NCI-H2107 treated with DMSO at 0.1 percent for 48 hours (cell line): ENCODE measurements at regions not wholly inside any gene's neighbourhood (a gene's known extent, or its start where the extent isn't known, plus 50 kb on each side); places are given as distances from the start of the nearest gene placed in this dataset.

Experiments used
- DNase-seq: peaks from one replicate; lab custom pipeline; 2025; ENCODE audit not compliant: unreplicated experiment; lab: John Stamatoyannopoulos, UW

DNA sequence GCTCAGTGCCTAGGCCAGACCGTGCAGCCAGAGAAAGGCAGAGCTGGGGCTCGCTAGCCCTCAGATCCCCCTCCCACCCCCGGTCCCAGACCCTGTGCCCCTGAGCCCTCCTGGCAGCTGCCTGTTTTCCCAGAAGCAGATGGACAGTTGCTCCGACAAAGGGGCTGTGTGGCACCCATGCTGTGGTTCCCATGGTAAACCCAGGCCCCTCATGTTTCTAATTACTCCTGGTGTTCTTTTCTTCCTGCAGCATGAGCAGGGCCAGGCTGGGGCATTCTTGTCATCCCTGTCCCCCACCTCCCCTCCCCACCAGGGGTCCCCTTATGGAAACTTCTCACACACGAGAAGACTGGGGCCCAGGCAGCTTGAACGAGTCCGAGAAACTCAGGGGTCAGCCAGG is 269.6 kb downstream of the HAUS1 start:
- no peak for DNase-seq

DNA sequence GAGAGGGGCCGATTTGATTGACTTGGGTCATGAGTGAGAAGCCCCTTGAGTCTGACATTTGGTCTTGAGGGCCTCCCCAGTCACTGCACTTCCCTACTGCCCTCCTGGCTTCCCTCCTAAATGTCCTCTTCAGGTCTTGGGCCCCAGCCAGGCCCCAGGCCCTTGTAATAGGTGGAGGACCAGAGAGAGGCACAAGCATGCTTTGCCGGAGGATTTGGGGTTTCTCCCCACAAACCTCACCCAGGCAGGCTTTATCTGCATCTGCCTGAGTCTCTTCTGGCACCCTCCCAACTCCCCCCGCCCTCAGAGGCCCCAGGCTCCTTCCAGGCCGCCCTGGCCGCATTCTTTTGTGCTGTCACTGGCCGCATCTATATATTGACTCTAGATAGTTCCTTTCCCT is 270.7 kb downstream of the HAUS1 start:
- DNase-seq, result no peak

DNA sequence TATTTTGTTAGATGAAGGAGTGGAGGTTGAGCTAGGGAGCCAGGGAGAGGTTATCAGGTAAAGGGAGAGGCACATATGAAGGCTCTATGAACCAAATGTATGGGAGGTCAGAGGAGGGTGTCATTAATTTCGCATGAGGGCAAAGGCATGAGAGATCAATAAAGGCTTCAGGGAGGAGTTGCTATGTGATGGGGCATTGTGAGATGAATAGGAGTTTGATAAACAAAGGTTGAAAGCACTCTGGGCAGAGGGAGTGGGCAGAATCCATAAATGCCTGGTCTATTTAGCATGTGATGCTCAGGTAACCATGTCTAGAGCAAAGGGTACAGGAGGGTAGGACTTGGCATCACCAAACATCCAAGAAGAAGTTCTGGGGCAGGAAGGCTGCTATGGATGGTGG is 273.4 kb downstream of the HAUS1 start:
- no peak for DNase-seq

DNA sequence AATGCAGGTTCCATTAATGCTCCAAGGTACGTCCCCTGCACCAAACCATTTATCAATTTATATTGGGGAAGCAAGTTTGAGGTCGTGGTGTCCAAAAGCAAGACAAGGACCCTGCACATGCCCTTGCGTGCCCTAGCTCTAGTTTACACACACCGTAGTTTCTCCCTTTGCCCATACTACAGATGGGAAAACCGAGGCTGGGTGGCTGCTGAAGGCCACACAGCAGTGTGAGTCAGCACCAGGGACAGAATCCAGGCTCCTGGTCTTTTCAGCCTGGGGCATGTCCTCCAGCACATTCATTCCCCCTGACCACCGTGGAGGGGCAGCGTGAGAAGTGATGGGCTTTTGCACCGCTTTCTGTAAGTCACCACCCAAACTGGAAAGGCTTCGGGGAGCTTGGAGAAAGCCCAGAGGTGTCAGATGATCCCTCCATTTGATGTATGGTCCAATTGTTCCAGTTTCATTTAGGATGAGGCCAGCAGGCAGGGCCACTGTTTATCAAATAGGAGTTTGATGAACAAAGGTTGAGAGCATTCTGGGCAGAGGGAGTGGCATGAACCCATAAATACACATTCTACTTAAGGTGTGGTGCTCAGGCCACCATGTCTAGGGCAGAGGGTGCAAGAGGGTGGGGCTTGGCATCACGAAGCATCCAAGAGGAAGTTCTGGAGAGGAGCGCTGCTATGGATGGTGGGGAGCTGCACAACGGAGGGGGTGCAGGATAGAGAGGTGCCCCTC is 274.1 kb downstream of the HAUS1 start:
- no peak for DNase-seq

DNA sequence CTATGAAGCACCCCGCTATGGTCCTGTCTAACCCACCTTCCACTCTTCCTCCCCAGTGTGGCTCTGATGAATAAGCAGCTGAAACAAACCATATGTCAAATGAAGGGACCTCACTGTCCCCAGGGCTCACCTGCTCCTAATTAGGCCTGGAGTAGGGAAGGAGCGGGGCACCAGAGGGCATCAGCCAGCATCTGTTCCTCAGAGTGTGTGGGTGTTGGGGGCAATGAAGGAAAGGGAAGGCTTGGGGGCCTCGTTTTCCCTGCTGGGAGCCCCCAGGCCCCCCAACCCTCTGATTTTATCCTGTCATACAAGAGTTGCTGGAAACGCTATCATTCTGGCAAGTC is 274.7 kb downstream of the HAUS1 start:
- DNase-seq, result no peak

DNA sequence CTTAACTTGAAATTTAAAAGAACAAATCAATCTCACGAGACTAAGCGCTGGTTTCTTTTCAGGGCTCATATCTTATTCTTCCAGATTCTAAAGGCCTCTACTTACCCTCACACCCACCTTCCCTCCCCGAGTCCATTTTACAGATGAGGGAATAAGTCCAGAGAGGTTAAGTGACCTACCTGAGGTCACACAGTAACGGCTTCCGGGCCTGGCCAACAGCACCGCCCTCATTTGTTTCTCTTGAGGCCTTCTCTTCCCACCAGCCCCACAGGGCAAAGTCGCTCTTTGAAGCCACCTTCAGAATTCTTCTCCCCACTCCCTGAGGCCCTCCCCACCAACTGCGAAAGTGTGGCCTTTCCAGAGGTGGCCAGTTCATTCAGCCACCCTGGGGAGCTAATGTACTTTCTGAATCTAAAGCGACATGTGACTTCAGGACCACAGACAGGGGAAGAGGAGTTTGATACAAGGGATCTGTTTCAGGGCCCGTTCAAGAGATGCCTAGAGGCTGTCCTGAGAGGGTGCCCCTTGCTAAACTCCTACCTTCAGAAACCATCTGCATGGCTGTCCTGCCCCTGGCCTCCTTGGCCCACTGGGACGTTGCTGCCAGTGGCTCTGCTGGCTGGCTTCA is 275.3 kb downstream of the HAUS1 start:
- DNase-seq, result no peak

DNA sequence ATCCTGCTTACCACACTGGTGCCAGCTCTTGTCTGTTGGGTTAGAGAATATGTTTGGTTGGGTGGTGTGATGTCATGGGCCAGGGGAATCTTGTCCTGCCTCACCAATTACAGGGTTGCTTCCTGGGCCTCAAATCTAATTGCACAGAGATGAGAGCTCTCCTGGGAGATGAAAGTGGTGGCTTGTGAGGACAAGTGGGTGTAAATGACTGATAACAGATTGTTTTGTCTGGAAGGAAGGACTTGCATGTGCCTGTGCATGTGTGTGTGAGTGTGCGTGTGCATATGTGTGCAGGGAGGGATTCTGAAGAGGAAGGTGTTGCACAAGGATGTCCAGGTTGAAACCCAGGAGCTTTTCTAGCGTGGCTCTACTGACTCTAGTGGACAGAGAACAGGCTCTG is 271.9 kb downstream of the LOXHD1 start:
- DNase-seq, result peak; percentile 74

DNA sequence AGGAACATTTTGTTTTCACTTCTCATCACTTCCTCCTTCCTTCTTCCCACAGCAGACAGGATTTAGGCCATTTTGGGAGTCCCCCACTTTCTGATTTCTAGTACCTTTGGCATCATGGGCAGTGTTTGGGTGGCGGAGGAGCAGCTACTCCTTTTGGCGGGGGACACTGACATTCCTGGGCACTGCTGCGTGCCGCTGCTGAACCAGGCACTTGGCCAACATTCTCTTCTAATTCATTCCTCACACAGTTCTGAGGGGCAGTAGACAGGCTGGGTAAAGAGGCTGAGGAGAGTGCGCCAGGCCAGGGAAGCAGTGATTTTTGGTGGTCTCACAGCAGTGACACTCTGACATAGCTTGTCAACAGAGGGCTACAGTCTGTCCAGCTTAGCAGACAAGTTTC is 270.2 kb downstream of the LOXHD1 start:
- no peak for DNase-seq

DNA sequence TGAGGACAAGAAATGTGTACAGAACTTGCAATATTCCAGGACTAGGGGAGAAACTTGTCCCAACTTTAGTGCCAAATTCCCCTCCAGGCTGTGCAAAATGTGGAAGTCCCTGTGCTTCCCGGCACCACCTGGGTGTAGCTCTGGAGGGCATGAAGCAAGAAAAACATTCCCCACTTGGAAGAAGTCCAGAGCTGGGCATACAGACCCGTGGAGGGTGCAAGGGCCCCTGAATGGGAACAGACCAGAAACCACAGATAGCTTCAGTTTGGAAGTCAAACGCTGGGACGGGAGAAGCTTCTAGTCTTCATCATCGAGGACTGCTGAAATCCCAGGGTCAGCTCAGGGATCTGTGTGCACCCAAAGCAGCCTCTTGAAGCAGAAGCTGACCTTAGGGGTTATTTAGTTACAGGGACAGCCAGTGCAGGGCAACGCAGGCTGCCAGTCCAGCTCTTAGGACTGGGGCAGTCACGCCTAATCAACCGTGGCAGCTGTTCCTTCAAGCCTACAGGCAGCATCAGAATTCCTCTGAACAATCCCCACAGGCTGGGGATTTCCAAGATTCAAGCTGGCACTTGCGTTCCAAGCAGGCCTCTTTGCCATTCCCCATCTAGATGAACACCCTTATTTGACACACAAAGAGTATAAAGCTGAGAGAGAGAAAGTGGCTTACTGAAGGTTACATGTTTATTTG is 269.4 kb downstream of the LOXHD1 start:
- DNase-seq, result no peak

DNA sequence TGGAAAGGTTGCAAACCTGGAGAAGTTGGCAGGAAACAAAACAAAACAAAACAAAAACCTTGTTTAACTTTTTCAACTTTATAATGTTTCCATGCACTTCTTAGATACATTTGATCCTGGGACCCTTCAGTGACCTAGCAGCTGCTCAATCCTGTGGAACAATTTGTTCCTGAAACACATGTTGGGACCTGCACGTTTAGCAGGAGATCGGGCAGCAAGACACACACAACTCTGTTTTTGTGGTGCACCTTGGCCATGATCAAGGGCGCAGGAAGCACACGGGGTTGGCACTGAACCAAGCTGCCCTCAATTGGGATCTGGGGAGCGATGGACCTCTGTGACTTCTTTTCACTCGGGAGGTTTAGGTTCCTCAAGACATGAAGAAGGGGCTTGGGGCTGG is 268.7 kb downstream of the LOXHD1 start:
- no peak for DNase-seq

DNA sequence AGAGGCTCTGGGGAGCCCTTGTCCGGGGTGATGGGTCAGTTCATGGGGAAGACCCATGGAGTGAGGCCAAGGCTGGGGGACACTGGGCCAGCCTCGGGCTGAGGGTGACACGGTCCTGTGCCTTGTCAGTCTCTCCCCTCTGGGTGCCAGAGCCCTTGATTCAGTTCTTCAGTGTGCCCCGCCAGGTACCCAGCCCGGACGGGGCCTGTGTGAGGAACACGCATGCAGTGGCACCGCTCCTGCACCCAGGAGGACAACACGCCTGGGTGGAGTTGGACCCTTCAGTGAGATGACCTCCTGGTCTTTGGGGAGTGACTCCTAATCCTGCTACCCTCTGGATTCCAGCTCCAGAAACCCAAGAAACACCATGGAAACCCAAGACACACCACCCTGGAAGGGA is 264.4 kb downstream of the LOXHD1 start:
- no peak for DNase-seq

DNA sequence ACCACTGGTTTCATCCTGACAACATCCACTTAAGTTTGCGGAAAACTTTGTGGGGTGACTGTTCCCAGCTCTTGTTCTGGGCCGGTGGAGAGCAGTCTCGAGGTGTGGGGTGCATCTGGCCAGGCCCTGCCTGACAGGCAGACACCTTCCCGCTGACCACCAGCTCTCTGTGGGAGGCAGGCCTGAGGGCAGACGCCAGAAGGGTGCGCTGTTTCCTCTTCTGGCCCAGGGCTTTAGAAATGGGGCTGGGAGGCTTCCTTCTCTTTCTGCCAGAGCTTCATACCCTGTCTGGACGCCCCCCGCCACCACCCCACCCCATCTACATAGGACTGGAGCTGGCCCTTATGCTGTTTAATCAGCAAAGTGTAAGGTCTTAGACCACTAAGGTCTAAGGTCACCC is 263.8 kb downstream of the LOXHD1 start:
- no peak for DNase-seq

DNA sequence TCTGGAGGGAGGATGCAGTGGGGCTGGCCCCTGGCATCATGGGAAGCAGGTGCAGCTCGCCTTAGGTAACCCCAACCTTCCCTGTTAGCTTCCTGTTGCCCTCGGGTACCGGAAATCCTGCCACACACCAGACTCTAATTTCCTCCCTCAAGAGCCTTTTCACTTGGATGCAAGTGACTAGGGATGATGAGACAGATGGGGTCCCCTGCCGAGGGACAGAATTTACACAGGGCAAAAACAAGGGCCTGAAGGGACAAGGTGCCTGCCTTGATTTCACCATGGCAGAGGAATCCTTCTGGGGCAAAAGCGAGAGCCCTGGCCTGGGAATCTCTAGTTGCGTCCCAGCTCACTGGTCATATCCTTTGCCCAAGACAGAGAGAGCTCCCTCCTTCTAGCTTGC is 263.1 kb downstream of the LOXHD1 start:
- DNase-seq, result no peak

DNA sequence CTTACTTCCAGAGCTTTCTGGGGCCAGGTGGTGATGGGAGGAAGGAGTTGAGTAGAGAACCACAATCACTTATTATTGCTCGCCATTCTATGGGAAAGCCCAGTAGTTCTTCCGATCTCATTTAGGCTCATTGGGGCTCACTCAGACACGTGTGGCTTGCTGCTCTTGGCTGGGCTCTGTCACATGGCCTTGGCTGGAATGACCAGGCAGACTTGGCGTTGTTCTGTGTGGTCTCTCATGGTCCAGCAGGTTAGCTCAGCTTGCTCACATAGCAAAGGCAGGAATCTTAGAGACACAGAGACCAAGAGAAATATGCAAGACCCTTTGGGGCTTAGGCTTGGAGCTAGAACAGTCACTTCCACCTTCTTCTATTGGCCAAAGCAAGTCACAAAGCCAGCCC is 261.2 kb downstream of the LOXHD1 start:
- no peak for DNase-seq

DNA sequence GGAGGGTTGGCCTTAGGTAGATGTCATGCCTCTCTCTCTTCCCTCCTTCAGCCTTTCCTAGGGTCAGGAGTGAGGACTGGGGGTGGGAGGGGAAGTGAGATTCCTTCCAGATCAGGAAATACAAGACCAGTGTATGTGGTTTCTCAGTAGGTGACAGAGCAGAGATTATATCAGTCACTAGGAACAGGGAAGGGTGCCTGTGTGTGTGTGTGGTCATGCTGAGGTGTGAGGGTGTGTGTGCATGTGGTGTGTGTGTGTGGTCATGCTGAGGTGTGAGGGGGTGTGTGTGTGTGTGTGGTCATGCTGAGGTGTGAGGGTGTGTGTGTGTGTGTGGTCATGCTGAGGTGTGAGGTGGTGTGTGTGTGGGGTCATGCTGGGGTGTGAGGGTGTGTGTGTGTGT is 259.8 kb downstream of the LOXHD1 start:
- no peak for DNase-seq

DNA sequence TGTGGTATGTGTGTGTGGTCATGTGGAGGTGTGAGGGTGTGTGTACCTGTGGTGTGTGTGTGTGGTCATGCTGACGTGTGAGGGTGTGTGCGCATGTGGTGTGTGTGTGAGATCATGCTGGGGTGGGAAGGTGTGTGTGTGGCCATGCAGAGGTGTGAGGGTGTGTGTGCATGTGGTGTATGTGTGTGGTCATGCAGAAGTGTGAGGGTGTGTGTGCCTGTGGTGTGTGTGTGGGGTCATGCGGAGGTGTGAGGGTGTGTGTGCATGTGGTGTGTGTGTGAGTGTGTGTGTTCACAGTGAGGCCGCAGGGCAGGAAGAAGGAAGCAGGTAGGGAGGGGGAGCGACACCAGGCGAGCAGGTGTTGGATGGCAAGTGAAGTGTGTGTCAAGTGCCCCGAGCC is 259.0 kb downstream of the LOXHD1 start:
- DNase-seq, result peak; percentile 24

DNA sequence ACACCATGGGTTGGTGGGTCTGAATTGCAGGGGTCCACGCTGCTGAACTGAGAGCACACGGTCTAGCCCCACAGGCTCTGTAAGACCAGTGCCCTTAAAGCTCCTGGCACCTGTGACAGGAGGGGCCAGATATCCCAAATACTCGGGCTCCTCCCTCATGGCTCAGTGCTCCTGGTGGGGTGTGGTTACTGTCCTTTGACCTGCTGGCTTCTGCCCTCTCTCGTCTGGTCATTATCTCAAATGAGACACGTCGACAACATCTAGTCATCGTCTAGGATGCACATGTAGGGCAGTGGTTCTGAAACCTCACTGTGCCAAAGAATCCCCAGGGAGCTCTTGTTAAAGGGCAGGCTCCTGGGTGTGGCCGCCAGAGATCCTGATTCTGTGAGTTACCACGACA is 258.4 kb downstream of the LOXHD1 start:
- no peak for DNase-seq

DNA sequence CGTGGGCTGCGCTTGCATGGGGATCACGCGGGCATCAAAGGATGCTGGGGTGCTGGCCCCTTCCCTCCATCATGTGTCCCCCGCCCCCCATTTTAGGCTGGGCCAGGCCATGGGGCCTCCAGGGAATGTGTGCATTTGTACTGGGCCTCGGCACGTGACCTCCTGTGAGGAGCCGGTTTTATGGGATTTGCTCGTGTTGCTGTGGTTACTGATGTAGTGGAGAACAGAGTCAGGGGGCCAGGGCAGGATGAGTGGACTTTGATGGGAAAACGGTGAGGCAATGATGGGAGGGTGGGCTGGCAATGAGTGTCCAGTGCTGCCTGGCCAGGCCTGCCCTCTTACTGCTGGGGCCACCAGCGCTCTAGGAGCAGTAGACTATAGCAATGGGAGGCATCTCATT is 257.7 kb downstream of the LOXHD1 start:
- DNase-seq, result no peak

DNA sequence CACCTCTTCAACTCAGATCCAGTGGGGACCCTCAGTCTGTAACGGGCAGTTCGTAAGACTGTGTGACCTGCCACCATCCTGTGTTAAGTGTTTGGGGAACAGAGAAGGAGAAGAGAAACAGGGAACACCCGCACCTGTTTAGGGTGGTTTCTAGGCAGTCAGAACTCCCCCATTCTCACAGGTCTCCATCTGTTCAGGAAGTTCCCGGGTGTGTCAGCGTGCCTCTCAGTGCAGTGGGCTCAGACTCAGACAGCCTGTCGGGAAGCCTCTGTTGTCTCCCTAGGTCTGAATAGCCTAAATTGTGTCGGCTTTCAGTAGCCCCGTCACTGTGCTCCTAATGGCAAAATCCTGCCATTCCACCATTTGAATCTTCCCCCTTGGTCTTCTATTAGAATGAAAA is 256.6 kb downstream of the LOXHD1 start:
- no peak for DNase-seq

DNA sequence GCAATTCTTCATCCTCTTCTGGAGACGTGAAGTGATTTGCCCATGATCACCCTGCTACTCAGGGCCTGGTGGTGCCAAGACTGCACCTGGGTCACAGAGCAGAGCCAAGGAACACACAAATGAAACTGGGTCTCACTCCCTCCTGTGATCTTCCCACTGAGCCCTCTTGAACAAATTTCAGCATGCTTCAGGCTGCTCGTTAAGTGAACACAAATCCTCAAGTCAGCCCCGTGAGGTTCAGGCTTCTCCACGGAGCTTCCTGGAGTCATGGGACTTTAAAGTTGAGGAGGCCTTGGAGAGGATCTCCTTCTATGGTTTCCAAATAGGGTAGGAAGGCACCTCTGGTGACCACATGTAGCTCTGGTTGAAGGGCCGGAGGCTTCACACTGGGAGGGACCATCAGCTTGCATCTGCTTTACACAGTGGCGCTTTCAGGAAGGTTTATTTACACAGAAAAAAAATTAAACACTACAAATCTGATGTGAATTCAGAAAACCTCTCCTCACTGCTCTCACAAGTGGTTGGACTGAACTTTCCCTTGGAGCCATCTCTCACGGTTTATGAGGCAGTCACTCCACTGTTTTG is 255.4 kb downstream of the LOXHD1 start:
- DNase-seq, result no peak

DNA sequence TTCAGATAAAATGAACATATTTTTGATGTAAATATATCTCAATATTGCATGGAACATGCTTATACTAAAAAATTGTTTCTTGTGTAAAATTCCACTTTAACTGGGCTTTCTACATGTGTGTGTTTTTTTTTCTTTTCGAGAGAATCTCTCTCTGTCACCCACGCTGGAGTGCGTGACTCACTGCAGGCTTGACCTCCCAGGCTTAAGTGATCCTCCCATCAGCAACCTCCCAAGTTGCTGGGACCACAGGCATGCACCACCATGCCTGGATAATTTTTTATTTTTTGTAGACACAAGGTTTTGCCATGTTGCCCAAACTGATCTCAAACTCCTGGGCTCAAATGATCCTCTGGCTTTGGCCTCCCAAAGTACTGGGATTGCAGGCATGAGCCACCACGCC is 254.6 kb downstream of the LOXHD1 start:
- DNase-seq, result no peak

DNA sequence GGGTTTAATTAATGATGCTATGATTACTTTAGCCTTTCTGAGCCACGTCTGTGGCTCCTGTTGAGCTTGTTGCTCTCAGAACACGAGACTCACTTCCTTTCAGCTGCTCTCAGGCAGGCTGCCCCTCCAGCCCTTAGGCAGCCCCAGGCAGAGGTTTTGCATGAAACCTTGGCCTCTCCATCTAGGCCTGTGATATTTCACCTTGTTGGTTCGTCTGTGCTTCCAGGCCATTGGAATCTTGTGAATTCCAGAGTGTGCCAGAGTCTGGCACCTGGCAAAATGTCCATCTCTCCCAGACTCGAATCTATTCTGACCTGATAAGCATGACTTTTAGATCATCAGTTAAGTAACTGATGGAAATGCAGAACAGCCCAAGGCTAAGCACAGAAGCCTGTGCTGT is 254.1 kb downstream of the LOXHD1 start:
- no peak for DNase-seq
